ENCODE measurements at regions not wholly inside any gene's neighbourhood (a gene's known extent, or its start where the extent isn't known, plus 50 kb on each side); places are given as distances from the start of the nearest gene placed in this dataset.

- no peak overlapping the region for H3K4me3 Mint-ChIP-seq (ENCODE audit: unreplicated experiment)
- H3K4me3 ChIP-seq (ENCODE audit: insufficient read depth, low read depth, low read length) = no peak overlapping the region
- no peaks in the 10 kb centered on the region for H3K36me3 Mint-ChIP-seq (ENCODE audit: low read depth, unreplicated experiment)
- H3K79me2 ChIP-seq (ENCODE audit: insufficient read depth, low read length) = no peaks in the 10 kb centered on the region
- TF ChIP-seq CTCF (IDR thresholded peaks at IDR 0.05; ENCODE audit: insufficient read depth, low read depth, low read length) (peak; percentile 40), EZH2 (IDR thresholded peaks at IDR 0.05; ENCODE audit: insufficient read depth, low read length) (no peak)
- no peak for DNase-seq (ENCODE audit: low read depth)
- H3K9me3 Mint-ChIP-seq (ENCODE audit: unreplicated experiment) = no peaks in the 10 kb centered on the region
- H3K27me3 Mint-ChIP-seq (ENCODE audit: low read depth, unreplicated experiment) = no peaks in the 10 kb centered on the region
- H3K27ac Mint-ChIP-seq (ENCODE audit: unreplicated experiment) = no peak overlapping the region
- no peak overlapping the region for H3K9ac ChIP-seq (ENCODE audit: low read length)
- no peaks in the 10 kb centered on the region for H3K9me3 ChIP-seq (ENCODE audit: insufficient read depth, low read depth, low read length)
- no peaks in the 10 kb centered on the region for H3K4me1 ChIP-seq (ENCODE audit: insufficient read depth, low read length)
- H3K27ac ChIP-seq (ENCODE audit: low read depth, low read length) = no peak overlapping the region
- no peaks in the 10 kb centered on the region for H3K36me3 ChIP-seq (ENCODE audit: insufficient read depth, low read length)
- no peaks in the 10 kb centered on the region for H3K27me3 ChIP-seq (ENCODE audit: insufficient read depth, low read length)
- no peak overlapping the region for H3K4me2 ChIP-seq (ENCODE audit: low read length)
- H3K4me1 Mint-ChIP-seq (ENCODE audit: low read depth, unreplicated experiment) = no peaks in the 10 kb centered on the region
- H2AFZ ChIP-seq (ENCODE audit: low read depth, low read length) = no peak overlapping the region
- peak; percentile 62 for FAIRE-seq
- no peaks in the 10 kb centered on the region for H4K20me1 ChIP-seq (ENCODE audit: insufficient read depth, low read length)
Measured at GRCh38 chr7:80392229-80393169, 119.4 kb downstream of the GNAT3 start.

- Mint-ChIP-seq H3K4me1 (ENCODE audit: low read depth, unreplicated experiment) (peaks cover 5% of the 10 kb centered on the region), H3K36me3 (ENCODE audit: low read depth, unreplicated experiment) (no peaks in the 10 kb centered on the region), H3K27ac (ENCODE audit: unreplicated experiment) (no peak overlapping the region), H3K4me3 (ENCODE audit: unreplicated experiment) (no peak overlapping the region), H3K9me3 (ENCODE audit: unreplicated experiment) (no peaks in the 10 kb centered on the region), H3K27me3 (ENCODE audit: low read depth, unreplicated experiment) (no peaks in the 10 kb centered on the region)
- Histone ChIP-seq H3K4me1 (ENCODE audit: insufficient read depth, low read length) (no peaks in the 10 kb centered on the region), H3K4me2 (ENCODE audit: low read length) (no peak overlapping the region), H2AFZ (ENCODE audit: low read depth, low read length) (no peak overlapping the region), H3K9ac (ENCODE audit: low read length) (no peak overlapping the region), H3K9me3 (ENCODE audit: insufficient read depth, low read depth, low read length) (no peaks in the 10 kb centered on the region), H3K36me3 (ENCODE audit: insufficient read depth, low read length) (no peaks in the 10 kb centered on the region), H3K27me3 (ENCODE audit: insufficient read depth, low read length) (no peaks in the 10 kb centered on the region), H4K20me1 (ENCODE audit: insufficient read depth, low read length) (no peaks in the 10 kb centered on the region), H3K27ac (ENCODE audit: low read depth, low read length) (no peak overlapping the region), H3K4me3 (ENCODE audit: insufficient read depth, low read depth, low read length) (no peak overlapping the region), H3K79me2 (ENCODE audit: insufficient read depth, low read length) (no peaks in the 10 kb centered on the region)
- FAIRE-seq (no peak), DNase-seq (ENCODE audit: low read depth) (no peak)
- no peak for TF ChIP-seq CTCF (IDR thresholded peaks at IDR 0.05; ENCODE audit: insufficient read depth, low read depth, low read length)
- no peak for TF ChIP-seq EZH2 (IDR thresholded peaks at IDR 0.05; ENCODE audit: insufficient read depth, low read length)
Measured at GRCh38 chr7:80387634-80388193, 124.2 kb downstream of the GNAT3 start.

GRCh38 chr7:80386686-80387085, 125.2 kb downstream of the GNAT3 start:
- H4K20me1 ChIP-seq (ENCODE audit: insufficient read depth, low read length) = no peaks in the 10 kb centered on the region
- Mint-ChIP-seq H3K4me3 (ENCODE audit: unreplicated experiment) (no peak overlapping the region), H3K36me3 (ENCODE audit: low read depth, unreplicated experiment) (no peaks in the 10 kb centered on the region), H3K27me3 (ENCODE audit: low read depth, unreplicated experiment) (no peaks in the 10 kb centered on the region), H3K27ac (ENCODE audit: unreplicated experiment) (no peak overlapping the region), H3K9me3 (ENCODE audit: unreplicated experiment) (no peaks in the 10 kb centered on the region), H3K4me1 (ENCODE audit: low read depth, unreplicated experiment) (peaks cover 5% of the 10 kb centered on the region)
- DNase-seq (ENCODE audit: low read depth) (peak; percentile 65), FAIRE-seq (peak; percentile 23)
- H2AFZ ChIP-seq (ENCODE audit: low read depth, low read length) = no peak overlapping the region
- no peaks in the 10 kb centered on the region for H3K4me1 ChIP-seq (ENCODE audit: insufficient read depth, low read length)
- H3K79me2 ChIP-seq (ENCODE audit: insufficient read depth, low read length) = no peaks in the 10 kb centered on the region
- no peak overlapping the region for H3K9ac ChIP-seq (ENCODE audit: low read length)
- no peak overlapping the region for H3K4me3 ChIP-seq (ENCODE audit: insufficient read depth, low read depth, low read length)
- TF ChIP-seq EZH2 (IDR thresholded peaks at IDR 0.05; ENCODE audit: insufficient read depth, low read length) = no peak
- TF ChIP-seq CTCF (IDR thresholded peaks at IDR 0.05; ENCODE audit: insufficient read depth, low read depth, low read length) = no peak
- no peaks in the 10 kb centered on the region for H3K36me3 ChIP-seq (ENCODE audit: insufficient read depth, low read length)
- no peaks in the 10 kb centered on the region for H3K27me3 ChIP-seq (ENCODE audit: insufficient read depth, low read length)
- H3K4me2 ChIP-seq (ENCODE audit: low read length) = no peak overlapping the region
- no peaks in the 10 kb centered on the region for H3K9me3 ChIP-seq (ENCODE audit: insufficient read depth, low read depth, low read length)
- H3K27ac ChIP-seq (ENCODE audit: low read depth, low read length) = no peak overlapping the region

Measured in astrocyte (in vitro differentiated cells and primary cell).